CD1c-positive myeloid dendritic cell (primary cell): ENCODE measurements at regions not wholly inside any gene's neighbourhood (a gene's known extent, or its start where the extent isn't known, plus 50 kb on each side); places are given as distances from the start of the nearest gene placed in this dataset.
"Not testable (repeated sequence)": the region's sequence is repeated elsewhere in the genome, so short reads cannot be mapped to it uniquely, and the experiment has no call there.

ENCODE experiments used
- DNase-seq: peaks from one replicate; pipeline ENCODE4 v3.0.0-alpha.2; 2016; ENCODE audit errors: extremely low spot score

DNA sequence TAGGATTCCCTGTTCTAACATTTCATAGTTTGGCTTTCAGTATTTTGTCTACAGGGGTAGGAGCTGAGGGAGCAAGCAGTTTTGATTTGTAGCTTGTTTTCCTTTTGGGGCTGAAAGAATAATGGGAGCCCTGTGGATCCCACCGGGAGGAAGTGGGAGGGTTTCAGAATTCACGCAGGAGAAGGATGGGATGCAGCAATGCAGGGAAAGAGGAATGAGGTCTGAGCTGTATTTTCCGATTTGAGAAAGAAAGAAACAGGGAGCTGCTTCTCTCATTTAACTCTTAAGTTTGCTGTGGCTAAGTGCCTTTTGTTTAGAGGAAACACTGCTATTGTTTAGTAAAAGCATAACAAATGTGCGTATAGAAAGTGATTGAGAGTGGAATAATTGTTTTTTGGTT lies 141.0 kb downstream of the ADCYAP1 start:
- DNase-seq = no peak

- no peak for DNase-seq
Measured at GRCh38 chr18:1047406-1047805, 142.7 kb downstream of the ADCYAP1 start.

DNA sequence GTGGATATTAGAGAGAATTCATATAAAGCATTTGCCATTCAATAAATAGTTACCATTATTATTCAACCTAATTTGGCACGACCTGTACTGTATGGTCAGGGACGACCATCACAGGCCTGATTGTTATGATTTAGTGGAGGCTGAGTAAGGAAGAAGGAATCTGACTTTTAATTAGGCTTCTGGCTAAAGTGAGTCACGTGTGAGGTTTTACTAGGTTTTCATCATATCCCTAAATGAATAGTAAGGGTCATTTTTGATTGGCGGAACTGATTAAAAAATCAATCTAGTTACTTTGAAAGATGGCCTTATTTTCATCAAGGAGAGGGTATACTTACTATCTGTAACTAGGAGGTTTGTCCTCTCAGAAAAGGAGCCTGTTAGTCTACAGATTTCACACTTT lies 143.4 kb downstream of the ADCYAP1 start:
- no peak for DNase-seq

- DNase-seq = no peak
Measured at GRCh38 chr18:1049173-1049572, 144.5 kb downstream of the ADCYAP1 start.

DNA sequence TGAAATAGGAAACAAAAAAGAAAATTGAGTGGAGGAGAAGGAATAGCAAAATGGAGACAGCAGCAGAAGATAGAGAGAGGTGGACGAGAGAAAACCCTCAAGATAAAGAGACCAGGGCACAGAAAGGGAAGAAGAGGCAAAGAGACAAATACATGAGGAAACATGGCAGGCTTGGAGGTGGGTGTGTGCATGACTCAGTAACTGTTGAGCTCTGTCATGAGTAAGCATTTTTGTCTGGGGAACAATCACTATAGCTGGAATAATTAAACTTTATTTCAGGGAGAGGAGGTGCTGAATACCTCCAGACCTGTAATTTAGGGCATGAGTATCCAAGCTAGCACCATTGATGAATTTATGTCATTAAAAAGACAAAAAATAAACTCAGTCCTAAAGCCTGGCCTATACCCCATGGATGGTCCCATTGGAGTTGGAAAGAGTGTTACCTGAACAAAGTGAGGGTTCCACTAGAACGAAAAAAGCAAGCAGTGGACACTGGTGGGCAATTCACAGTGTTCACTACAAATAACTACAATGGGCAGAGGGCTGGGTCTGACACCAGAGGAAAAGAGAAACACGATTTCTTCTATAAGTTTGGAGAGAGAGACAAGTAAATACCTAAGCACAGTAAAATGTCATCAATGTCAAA lies 145.5 kb downstream of the ADCYAP1 start:
- DNase-seq = no peak

- no peak for DNase-seq
Measured at GRCh38 chr18:1052301-1052700, 147.6 kb downstream of the ADCYAP1 start.

DNA sequence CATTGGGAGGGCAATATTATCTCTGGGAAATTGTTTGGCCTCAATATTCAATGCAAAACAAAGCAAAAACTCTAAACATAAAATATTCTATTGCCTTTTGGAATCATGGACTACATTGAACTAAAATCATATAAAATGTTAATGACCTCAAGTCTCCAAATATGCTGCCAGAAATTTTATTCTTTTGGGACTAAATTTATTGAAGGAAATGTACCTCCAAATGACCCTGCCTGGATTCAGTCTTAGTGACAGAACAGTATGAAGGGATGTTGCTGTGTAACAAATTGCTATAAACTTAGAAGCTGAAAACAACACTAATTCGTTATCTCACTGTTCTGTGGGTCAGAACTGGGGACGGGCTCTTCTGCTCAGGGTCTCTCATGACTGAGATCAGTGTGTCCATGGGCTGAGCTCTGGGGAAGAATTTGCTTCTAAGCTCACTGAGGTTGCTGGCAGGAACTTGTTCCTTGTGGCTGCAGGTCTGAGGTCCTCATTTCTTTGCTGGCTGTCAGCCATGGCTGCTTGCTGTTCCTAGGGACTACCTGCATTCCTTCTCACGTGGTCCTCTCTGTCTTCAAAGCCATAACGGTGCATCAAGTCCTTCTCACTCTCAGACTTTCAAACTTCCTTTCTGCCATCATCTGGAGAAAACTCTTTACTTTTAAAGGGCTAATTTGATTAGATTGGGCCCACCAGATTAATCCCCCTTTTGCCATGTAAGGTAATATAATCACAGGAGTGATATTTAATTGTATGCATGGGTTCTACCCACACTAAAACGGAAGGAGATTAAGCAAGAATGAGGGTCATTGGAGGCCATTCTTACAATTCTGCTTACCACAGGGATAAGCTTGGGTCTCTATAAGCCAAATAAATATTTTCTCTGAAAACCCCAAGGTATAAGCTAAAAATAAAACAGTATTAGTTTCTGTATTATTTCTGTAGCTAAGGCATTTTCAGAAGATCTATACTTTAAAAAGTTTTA lies 149.0 kb downstream of the ADCYAP1 start:
- DNase-seq = no peak

DNA sequence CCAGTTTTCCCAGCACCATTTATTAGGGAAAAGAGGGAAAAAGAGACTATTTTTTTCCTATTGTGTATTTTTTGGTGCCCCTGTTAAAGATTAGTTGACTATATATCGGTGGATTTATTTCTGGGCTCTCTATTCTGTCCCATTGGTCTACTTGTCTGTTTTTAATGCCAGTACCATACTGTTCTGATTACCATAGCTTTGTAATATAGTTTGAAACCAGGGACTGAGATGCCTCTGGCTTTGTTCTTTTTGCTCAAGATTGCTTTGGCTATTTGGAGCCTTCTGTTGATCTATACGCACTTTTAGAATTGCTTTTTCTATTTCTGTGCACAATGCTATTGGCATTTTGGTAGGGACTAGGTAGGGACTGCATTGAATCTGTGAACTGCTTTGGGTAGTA lies 151.7 kb downstream of the ADCYAP1 start:
- no peak for DNase-seq

DNA sequence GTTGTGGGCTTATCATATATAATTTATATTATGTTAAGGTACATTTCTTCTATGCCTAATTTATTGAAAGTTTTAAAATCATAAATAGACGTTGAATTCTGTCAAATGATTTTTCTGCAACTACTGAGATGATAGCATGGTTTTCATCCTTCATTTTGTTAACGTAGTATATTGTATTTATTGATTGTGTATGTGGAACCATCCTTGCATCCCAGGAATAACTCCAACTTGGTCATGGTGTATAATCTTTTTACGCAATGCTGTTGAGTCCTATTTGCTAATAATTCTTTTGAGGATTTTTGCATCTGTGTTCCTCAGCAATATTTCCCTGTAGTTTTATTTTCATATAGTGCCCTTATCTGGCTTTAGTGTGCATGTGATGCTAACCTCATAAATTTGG lies 152.7 kb downstream of the ADCYAP1 start:
- DNase-seq = no peak

- no peak for DNase-seq
Measured at GRCh38 chr18:1062588-1062987, 157.9 kb downstream of the ADCYAP1 start.

DNA sequence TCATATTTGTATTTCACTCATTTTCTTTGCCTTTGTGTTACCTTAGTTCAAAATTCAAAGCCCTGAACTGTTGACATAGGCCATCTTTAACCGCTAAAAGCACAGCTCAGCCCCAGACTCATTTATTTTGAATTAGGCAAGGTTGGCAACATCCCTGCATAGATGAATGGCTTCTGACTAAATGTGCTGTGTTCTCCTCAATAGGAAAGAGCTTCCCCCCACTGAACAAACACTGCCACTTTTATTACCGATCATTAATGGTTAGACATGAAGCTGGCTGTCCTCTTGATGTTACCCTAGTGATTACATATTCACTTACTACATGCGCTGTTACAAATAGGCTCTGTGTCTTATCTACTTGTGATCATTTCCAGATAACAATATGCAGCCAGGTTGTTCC lies 170.7 kb downstream of the ADCYAP1 start:
- DNase-seq = no peak

DNA sequence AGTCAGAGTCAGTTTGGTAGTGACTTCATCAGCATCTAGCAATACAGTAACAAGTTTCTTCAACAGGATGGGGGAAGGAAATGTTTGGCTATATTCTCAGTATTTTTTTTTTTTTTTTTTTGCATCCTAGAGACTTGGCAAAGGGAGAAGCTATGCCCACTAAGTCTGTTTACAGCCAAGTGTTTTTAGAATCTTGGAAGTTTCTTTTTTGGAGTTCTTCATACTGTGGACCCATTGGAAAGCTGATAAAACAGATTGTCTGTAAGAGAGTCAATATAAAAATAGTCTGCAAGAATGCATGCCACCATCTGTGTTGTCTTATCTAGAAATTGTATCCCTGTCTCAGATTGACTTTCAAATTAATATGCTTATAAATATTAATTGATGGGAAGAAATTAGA lies 171.2 kb downstream of the ADCYAP1 start:
- DNase-seq = no peak

DNA sequence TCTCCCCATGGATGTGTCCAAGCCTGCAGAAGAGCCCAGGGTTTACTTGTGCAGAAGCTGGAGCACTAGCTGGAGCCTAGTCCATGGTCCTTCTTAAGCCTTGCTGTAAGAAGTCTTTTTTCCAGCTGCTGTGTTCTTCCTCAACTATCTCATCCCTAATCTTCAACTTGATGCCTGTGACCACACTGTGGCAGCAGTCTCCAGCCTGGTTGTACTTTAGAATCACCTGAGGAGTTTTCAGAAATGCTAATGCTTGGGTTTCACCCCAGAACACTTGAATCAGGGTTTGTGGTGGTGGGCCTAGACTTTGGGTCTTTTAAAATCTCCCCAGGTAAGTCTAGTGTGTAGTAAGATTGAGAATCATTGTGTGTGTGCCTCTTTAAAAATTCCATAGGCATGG lies 173.6 kb downstream of the ADCYAP1 start:
- DNase-seq = no peak

DNA sequence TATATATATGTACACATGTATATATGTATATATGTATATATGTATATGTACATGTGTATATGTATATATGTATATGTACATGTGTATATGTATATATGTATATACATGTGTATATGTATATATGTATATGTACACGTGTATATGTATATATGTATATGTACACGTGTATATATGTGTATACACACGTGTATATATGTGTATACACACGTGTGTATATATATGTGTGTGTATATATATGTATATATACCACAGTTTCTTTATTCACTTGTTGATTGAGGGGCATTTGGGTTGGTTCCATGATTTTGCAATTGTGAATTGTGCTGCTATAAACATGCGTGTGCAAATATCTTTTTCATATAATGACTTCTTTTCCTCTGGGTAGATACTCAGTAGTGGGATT lies 179.0 kb downstream of the ADCYAP1 start:
- DNase-seq = not testable (repeated sequence)

GRCh38 chr18:1090758-1091157 lies 186.1 kb downstream of the ADCYAP1 start:
- no peak for DNase-seq

GRCh38 chr18:1092228-1092627 lies 187.6 kb downstream of the ADCYAP1 start:
- DNase-seq = no peak

DNA sequence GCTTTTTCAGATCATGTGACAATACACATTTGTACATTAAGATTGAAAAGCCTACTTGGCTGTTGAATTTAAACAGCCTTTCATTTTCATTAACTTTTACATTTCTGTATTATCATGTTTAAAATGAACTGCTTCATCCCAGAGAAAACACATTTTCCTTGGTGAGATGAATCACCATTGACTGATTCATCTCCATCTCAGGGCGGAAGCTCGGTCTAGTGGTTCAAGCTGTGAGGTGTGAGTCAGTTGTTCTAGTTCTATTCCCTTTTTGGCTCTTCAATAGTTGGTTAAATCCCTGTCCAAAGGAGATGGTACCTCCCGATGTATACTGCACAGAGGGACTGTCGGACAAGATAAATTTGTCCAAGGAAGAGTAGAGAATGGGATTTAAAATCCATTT lies 189.7 kb downstream of the ADCYAP1 start:
- no peak for DNase-seq

GRCh38 chr18:1097991-1098735 lies 193.5 kb downstream of the ADCYAP1 start:
- not testable (repeated sequence) for DNase-seq

DNA sequence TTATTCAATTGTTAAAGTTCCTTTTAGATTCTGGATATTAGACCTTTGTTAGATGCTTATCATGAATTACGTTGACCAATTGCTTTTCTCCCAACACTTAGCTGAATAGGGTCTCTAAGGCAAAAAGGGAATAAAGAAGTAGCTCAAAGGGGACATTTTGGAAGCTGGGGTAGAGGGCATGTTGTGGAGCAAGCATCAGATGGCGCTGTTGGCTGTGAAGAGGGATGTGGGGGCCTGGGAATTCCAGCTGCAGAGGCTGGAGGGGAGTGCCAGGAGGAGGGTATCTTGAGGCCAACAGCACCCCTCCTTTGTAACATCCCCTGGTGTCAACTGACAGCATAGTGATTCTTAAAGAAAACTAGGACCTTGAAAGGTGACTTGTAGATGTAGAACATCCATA lies 198.2 kb downstream of the ADCYAP1 start:
- no peak for DNase-seq

- DNase-seq = no peak
Measured at GRCh38 chr18:1103537-1103936, 198.9 kb downstream of the ADCYAP1 start.

DNA sequence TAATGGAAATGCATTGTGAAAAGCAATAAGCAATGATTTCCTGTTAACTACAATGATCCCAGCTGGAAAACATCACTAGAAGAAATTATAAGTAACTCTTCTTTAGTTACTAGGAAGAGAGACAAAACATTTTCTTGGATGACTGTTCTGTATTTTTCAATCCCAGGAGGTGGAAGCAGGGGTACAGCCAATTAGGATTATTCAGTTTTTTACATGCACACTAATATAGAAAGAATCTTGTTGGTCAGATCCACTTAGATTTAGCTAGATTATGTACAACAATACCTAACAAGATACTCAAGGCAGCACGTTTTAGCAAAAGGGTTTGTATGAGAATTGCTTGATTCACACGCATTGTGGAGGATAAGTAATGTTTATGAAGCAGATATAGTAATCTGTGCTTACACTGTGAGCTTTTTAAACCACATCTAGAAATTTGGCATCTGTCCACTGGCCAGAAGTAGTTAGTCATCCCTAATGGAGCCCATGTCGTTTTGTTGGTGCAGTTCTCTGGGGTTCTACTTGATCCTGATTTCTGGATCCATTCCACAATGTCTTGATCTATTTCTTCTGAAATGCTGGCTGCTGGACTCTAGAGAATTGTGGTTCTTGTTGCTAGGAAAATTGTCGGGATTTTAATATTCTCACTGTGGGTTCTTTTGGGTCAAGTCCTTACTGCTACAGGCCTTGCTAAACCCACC lies 199.7 kb downstream of the ADCYAP1 start:
- no peak for DNase-seq

DNA sequence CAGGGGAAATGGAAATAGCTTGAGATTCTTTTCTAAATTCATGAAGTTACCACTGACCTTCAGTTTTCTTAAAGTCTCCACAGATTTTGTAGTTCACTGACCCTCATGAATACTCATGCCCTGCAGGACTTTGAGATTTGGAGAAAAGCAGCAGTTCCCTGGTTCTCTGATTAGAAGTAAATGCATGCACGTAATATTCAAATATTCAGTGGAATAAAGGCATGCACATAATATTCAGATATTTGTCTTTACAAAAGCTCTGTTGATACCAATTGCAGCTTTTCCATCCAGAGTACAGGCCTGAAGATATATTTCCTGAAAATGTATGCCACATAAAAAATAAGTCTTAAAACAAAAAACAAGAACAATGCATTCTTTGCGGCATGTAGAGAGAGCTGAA lies 219.8 kb downstream of the ADCYAP1 start:
- DNase-seq = no peak
